ENCODE measurements at regions not wholly inside any gene's neighbourhood (a gene's known extent, or its start where the extent isn't known, plus 50 kb on each side); places are given as distances from the start of the nearest gene placed in this dataset.

GRCh38 chr15:24832282-24832681, 122.5 kb upstream of the SNRPN start:
- Histone ChIP-seq H3K4me1 (ENCODE audit: control insufficient read depth in 5 of 5, insufficient read depth in 5 of 5, low read length in 5 of 5) (no peaks in the 10 kb centered on the region), H3K9me3 (ENCODE audit: control insufficient read depth in 4 of 4, insufficient read depth in 3 of 4, low read length in 3 of 4) (peaks cover 0 to 7% (median 3%) of the 10 kb centered on the region in 4 donors), H3K27me3 (ENCODE audit: control insufficient read depth in 3 of 3, insufficient read depth in 3 of 3, low read length in 2 of 3) (no peaks in the 10 kb centered on the region), H3K9ac (ENCODE audit: insufficient read depth in 1 of 2, low read length in 2 of 2) (no peak overlapping the region), H3K4me3 (no peak overlapping the region), H3K36me3 (ENCODE audit: control insufficient read depth in 4 of 4, insufficient read depth in 4 of 4, low read length in 4 of 4) (no peaks in the 10 kb centered on the region), H3K27ac (ENCODE audit: low read depth in 1 of 2, low read length in 1 of 2) (no peak overlapping the region)
- 69 to 80% methylated on average over 7 of the region's 7 CpGs for WGBS, 2 donors
- ATAC-seq (ENCODE audit: insufficient read depth, low FRiP score) (no peak), DNase-seq (no peak)
- TF ChIP-seq, protein P1, sequence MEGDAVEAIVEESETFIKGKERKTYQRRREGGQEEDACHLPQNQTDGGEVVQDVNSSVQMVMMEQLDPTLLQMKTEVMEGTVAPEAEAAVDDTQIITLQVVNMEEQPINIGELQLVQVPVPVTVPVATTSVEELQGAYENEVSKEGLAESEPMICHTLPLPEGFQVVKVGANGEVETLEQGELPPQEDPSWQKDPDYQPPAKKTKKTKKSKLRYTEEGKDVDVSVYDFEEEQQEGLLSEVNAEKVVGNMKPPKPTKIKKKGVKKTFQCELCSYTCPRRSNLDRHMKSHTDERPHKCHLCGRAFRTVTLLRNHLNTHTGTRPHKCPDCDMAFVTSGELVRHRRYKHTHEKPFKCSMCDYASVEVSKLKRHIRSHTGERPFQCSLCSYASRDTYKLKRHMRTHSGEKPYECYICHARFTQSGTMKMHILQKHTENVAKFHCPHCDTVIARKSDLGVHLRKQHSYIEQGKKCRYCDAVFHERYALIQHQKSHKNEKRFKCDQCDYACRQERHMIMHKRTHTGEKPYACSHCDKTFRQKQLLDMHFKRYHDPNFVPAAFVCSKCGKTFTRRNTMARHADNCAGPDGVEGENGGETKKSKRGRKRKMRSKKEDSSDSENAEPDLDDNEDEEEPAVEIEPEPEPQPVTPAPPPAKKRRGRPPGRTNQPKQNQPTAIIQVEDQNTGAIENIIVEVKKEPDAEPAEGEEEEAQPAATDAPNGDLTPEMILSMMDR (IDR thresholded peaks at IDR 0.05; ENCODE audit: control extremely low read depth, extremely low read depth), result no peak

GRCh38 chr15:24835301-24835700, 119.5 kb upstream of the SNRPN start:
- Histone ChIP-seq H3K27ac (ENCODE audit: low read depth in 1 of 2, low read length in 1 of 2) (no peak overlapping the region), H3K27me3 (ENCODE audit: control insufficient read depth in 3 of 3, insufficient read depth in 3 of 3, low read length in 2 of 3) (no peaks in the 10 kb centered on the region), H3K4me3 (no peak overlapping the region), H3K36me3 (ENCODE audit: control insufficient read depth in 4 of 4, insufficient read depth in 4 of 4, low read length in 4 of 4) (no peaks in the 10 kb centered on the region), H3K9me3 (ENCODE audit: control insufficient read depth in 4 of 4, insufficient read depth in 3 of 4, low read length in 3 of 4) (peaks cover 0 to 7% (median 3%) of the 10 kb centered on the region in 4 donors), H3K9ac (ENCODE audit: insufficient read depth in 1 of 2, low read length in 2 of 2) (no peak overlapping the region), H3K4me1 (ENCODE audit: control insufficient read depth in 5 of 5, insufficient read depth in 5 of 5, low read length in 5 of 5) (no peaks in the 10 kb centered on the region)
- WGBS, 2 donors, result 63 to 68% methylated on average over 1 of the region's 1 CpG
- TF ChIP-seq, protein P1 (IDR thresholded peaks at IDR 0.05; ENCODE audit: control extremely low read depth, extremely low read depth), result no peak
- DNase-seq (peak in 1 of 3 donors; percentile 16), ATAC-seq (ENCODE audit: insufficient read depth, low FRiP score) (no peak)

DNA sequence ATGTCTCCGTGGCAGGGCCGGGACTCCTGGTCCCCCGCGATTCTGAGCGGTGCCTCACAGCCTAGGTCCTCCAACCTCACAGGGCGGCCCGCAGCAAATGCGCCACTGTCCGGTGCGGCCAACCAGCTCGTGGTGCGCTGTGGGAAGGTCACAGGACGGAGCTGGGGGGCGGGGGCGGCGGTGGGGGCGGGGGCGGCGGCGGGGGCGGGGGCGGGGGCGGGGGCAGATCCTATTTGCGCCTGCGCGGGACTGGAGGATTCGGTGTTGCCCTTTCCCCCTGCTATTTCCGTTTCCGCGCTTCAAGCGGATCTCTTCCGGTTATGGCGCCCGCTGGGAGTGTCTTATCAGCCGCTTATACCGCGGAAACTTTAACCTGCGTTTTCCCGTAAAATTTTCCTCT, 106.7 kb upstream of the SNRPN start:
- TF ChIP-seq, protein P1 (IDR thresholded peaks at IDR 0.05; ENCODE audit: control extremely low read depth, extremely low read depth), result no peak
- H3K27me3 ChIP-seq (ENCODE audit: control insufficient read depth in 3 of 3, insufficient read depth in 3 of 3, low read length in 2 of 3), result no peaks in the 10 kb centered on the region
- no peaks in the 10 kb centered on the region for H3K36me3 ChIP-seq (ENCODE audit: control insufficient read depth in 4 of 4, insufficient read depth in 4 of 4, low read length in 4 of 4)
- H3K9me3 ChIP-seq (ENCODE audit: control insufficient read depth in 4 of 4, insufficient read depth in 3 of 4, low read length in 3 of 4), result peaks cover 0 to 13% (median 0%) of the 10 kb centered on the region in 4 donors
- ATAC-seq (ENCODE audit: insufficient read depth, low FRiP score) (no peak), DNase-seq (peak; percentile 76 to 87 (median 83))
- WGBS, 2 donors, result 38 to 40% methylated on average over 39 of the region's 39 CpGs
- peak overlapping the region in 1 of 2 donors; percentile 17 for H3K9ac ChIP-seq (ENCODE audit: insufficient read depth in 1 of 2, low read length in 2 of 2)
- peak overlapping the region in 1 of 2 donors; percentile 13 for H3K27ac ChIP-seq (ENCODE audit: low read depth in 1 of 2, low read length in 1 of 2)
- H3K4me1 ChIP-seq (ENCODE audit: control insufficient read depth in 5 of 5, insufficient read depth in 5 of 5, low read length in 5 of 5), result no peaks in the 10 kb centered on the region
- no peak overlapping the region for H3K4me3 ChIP-seq
